SK-MEL-5 (cell line): ENCODE measurements at regions not wholly inside any gene's neighbourhood (a gene's known extent, or its start where the extent isn't known, plus 50 kb on each side); places are given as distances from the start of the nearest gene placed in this dataset.
"Not testable (repeated sequence)": the region's sequence is repeated elsewhere in the genome, so short reads cannot be mapped to it uniquely, and the experiment has no call there.

Experiments used
- DNase-seq: peaks from one replicate; pipeline ENCODE4 v3.0.0-alpha.2; 2016; ENCODE audit warnings: low read depth, low spot score
- in situ Hi-C: cut with HindIII; loops from 2 replicates; pipeline ENCODE4 v1.10.0; 2016; ENCODE audit warnings: low sequenced_read_pairs, high pct_unique_total_duplicates, low pct_unique_long_range_greater_than_20kb

DNA sequence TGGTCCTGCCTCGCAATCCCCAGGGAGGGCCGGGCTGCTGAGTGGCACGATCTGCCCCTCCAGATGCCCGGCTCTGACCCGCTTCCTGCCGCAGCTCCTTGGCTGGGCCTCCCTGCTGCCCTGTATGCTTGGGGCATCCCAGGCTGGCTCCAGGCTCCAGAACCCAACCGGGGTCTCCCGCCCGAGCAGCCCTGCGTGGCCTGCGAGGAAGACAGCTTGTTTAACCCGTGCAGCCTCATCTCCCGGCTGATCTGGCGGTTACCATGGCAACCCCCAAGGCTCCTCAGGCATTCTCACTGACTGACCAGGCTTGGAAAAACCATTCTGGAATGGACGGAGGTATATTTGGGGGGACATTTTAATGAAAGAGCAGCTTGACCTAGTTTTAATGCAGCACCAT, 232.4 kb upstream of the MYO3A start:
- no peak for DNase-seq
- in situ Hi-C loops, result no loop called here

DNA sequence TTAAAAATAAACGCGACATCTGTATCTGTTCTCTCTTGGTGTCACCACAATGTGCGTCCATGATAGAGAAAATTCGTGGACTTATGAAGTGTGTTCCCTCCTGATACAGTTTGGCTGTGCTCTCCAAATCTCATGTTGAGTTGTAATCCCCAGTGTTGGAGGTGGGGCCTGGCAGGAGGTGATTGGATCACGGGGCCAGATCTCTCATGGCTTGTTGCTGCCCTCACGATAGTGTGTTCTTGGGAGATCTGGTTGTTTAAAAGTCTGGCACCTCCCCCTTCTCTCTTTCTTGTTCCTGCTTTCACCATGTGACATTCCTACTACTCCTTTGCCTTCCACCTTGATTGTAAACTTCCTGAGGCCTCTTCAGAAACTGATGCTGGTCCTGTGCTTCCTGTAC, 229.4 kb upstream of the MYO3A start:
- in situ Hi-C loops, result no loop called here
- peak; percentile 37 for DNase-seq

DNA sequence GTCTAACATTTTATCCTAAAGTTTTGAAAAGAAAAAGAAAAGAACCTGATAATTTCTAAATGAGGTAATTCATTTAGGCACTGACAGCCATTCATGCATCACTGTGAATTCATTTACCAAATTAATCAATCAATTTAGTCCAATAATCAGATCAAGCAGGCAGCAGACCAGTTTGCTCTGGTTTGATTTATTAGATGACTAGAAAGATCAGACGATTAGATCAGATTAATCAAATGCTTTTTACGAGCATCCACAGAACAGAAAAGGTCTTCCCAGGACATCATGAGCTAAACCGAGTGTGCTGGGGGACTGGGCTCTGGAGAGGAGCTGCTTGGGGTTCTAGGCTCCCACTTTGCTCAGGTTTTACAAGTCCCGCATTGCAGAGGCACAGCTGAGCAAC, 226.5 kb upstream of the MYO3A start:
- in situ Hi-C loops, result no loop called here

DNA sequence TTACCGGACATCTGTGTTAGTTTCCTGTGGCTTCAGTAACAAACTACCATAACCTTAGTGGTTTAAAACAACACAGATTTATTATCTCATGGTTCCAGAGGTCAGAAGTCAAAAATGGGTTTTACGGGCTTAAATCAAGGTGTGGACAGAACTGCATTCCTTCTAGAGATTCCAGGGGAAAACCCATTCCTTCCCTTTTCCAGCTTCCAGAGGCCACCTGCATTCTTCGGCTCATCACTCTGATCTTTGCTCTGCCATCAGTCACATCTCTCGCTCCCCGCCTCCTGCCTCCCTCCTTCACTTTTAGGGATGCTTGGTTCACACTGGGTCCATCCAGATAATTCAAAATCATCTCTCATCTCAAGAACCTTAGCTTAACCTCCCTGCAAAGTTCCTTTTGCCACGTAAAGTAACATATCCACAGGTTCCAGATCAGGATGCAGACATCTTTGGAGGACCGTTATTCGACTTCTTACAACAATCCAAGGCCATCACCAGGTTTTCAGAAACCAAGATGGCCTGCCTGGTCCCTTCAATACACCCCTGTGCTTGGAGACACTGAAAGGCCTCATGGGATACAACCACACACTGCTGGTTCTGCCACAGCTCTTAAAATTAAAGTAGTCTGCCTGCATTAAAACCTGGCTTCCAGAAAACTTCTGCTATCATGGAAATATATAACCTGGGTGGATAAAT, 225.9 kb upstream of the MYO3A start:
- no peak for DNase-seq
- in situ Hi-C loops, result no loop called here

More for the DNA sequence above, 226.5 kb upstream of the MYO3A start:
- no peak for DNase-seq

DNA sequence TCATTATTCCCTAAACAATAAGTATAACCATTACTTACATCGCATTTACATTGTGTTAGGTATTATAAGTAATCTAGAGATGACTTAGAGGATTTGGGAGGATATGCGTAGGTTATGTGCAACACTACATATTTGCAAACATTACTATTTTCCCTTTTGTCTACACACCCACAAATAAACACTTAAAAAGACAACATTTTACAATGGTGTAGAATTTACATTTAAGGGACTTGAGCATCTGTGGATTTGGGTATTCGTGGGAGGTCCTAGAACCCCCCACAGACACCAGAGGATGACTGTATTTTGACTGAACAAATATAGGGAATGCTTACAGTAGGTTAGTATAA, 220.2 kb upstream of the MYO3A start:
- in situ Hi-C loops, result no loop called here
- DNase-seq, result no peak

DNA sequence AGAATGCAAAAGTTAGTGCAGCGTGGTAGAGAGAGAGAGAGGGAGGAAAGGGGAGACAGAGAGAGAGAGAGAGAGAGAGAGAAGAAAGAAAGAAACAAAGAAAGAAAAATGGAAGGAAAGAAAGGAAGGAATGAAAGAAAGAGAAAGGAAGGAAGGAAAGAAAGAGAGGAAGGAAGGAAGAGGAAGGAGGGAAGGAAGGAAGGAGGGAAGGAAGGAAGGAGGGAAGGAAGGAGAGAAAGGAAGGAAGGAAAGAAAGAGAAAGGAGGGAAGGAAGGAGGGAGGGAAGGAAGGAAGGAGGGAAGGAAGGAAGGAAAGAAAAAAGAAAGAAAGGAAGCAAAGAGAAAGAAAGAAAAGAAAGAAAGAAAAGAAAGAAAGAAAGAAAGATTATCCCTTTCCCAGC, 209.8 kb upstream of the MYO3A start:
- in situ Hi-C loops, result no loop called here
- DNase-seq, result no peak

DNA sequence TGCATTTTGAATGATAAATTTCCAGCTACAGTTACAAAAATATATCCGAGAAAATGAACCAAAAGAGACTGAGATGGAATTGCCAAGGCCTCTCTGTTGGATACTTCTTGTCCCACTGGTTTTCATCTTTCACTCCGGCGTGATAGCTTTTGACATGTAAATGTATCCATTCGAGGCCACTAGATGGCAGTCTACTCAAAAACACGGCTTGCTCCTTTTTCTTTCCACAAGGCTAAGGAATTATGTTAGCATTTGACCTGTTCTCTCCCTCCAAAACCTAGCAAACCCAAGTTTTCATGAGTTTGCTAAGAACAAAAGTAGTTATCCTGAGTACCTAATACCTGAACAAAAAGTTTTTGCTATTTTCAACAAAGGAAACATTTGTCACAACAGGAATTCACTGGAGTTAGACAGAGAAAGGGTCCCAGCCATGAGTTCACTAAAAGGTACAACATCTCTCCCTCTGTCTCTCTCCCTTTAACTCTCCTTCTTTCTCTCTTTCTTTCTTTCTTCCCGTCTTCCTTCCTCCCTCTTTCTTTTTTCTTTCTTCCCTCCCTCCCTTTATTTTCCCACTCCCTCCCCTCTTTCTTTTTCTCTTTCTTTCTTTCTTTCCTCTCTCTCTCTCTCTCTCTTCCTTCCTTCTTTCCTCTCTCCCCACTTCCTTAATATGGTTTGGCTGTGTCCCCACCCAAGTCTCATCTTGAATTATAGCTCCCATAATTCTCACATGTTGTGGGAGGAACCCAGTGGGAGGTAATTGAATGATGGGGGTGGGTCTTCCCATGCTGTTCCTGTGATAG, 207.9 kb upstream of the MYO3A start:
- peak; percentile 75 for DNase-seq
- in situ Hi-C loops, result no loop called here

DNA sequence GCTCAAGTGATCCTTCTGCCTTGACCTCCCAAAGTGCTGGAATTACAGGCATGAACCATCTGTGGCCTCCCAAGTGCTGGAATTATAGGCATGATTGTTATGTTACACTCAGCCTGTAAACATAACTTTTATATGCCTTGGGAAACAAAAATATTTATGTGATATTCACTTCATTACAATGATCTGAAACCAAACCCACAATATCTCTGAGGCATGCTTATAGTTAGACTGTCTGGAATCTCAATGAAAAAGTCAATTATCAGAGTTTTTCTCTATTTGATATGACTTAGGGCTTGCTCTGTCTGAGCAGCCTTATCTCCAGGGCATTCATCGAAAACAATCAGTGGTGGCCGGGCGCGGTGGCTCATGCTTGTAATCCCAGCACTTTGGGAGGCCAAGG, 195.3 kb upstream of the MYO3A start:
- no peak for DNase-seq
- in situ Hi-C loops, result no loop called here

DNA sequence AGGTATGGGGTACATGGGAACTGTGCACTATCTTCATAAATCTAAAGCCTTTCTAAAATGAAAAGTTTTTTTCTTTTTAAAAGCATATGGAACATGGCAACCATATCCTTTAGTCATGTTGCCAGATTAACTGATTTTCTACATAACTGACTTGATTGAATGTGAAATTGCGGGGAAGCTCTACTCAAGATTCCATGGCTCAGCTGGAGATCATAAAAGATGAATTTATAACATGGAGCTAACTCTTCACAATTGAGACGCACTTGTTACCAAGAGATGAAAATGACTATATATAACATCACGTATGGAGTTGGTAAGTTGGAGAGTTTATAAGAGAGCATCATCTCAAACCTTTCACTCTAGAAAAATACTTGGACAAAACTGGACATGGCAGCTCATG, 190.2 kb upstream of the MYO3A start:
- DNase-seq, result no peak
- in situ Hi-C loops, result no loop called here

DNA sequence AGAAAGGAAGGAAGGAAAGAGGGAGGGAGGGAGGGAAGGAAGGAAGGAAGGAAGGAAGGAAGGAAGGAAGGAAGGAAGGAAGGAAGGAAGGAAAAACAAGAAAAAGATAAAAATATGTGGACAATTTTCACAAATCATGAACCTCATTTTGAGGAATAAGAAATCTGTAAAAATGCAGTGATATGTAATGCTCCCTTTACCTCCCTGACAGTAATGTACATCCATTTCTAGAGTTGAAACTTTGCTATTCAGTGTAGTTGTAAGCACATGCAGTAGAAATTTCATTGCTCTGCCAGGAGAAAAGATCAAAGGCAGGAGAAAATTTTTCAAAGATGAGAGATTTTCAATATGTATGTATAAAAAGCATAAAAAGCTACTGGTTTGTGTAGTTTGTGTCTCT, 189.5 kb upstream of the MYO3A start:
- DNase-seq, result no peak
- in situ Hi-C loops, result no loop called here

DNA sequence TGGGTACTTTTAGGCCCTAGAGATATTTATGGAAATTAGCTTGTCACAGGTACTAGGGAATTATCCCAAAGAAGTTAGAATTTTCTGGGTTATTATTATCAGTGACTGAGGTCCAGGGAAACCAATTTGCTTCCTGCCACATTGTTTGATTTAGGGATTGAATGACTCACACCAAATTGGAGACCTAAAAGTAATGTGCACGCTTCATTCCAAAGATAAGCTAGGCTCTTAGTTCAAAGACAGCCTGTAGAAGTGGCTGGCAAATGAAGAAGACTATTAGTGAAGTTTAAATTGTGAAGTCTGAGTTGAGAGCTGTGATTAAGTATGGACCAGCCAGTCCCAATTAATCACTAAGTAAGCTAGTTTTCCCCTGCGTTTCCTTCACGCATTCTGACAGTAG, 188.1 kb upstream of the MYO3A start:
- DNase-seq, result no peak
- in situ Hi-C loops, result no loop called here

DNA sequence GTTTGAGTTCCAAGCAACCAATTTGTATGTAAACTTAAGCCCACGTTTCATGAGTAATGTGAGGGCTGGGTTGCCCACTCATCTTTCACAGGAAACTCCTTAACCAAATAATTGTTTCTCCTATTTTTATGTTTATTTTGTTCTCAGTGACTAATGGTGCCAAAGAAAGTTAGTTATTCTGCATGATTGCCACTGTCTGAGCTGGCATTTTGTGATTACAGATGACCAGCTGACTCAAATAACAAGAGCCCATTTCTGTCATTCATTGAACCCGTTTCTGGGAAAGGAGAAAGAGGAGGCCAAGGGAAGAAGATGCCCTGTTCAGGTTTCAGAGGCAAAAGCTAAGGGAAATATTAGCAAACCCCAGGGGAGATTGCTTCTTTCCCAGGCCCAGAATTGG, 186.9 kb upstream of the MYO3A start:
- in situ Hi-C loops, result no loop called here
- DNase-seq, result no peak

DNA sequence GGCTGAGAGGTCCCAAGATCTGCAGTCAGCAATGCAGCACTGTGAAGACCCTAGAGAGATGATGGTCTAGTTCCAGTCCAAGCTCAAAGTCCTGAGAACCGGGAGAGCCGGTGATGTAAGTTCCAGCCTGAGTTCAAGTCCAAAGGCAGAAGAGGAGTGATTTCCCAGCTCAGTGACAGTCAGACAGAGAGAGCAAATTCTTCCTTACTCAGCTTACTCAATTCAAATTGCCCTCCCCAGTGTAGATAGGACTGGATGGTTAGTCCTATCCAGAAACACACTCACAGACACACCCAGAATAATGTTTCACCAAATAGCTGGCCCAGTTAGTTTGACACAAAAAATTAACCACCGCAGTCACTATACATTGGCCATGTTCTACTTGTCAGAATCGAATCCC, 185.5 kb upstream of the MYO3A start:
- no peak for DNase-seq
- in situ Hi-C loops, result no loop called here

DNA sequence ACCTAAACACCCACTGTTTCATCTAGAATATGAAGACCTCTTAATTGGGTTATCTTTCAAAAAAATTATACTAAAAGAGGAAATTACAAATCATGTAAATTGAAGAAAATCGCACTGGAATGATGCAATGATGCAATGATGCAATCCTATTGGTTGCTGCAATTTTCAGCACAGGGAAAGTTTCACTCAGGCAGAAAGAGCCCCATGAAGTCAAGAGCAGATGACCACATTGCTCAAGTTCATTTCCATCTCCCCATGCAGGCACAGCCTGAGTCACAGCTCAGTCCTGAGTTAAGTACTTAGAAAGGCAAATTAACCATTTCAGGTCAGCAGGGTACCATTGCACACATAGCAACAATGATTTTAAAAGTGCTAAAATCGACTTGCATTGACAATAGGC, 180.3 kb upstream of the MYO3A start:
- in situ Hi-C loops, result no loop called here
- DNase-seq, result no peak

DNA sequence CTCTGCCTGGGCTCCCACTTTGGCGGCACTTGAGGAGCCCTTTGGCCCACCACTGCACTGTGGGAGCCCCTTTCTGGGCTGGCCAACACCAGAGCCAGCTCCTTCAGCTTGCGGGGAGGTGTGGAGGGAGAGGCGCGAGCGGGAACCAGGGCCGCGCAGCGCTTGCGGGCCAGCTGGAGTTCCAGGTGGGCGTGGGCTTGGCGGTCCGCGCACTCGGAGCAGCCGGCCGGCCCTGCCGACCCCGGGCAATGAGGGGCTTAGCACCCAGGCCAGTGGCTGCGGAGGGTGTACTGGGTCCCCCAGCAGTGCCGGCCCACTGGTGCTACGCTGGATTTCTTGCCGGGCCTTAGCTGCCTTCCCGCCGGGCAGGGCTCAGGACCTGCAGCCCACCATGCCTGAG, 178.2 kb upstream of the MYO3A start:
- in situ Hi-C loops, DNase-seq: not testable (repeated sequence)

DNA sequence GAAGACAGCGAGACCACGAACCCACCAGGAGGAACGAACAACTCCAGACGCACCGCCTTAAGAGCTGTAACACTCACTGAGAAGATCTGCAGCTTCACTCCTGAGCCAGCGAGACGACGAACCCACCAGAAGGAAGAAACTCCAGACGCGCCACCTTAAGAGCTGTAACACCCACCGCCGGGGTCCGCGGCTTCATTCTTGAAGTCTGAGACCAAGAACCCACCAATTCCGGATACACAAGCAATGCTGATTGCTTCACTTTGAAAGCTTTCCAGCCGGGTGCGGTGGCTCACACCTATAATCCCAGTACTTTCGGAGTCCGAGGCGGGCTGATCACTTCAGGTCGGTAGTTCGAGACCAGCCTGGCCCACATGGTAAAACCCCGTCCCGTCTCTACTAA, 177.2 kb upstream of the MYO3A start:
- in situ Hi-C loops, result no loop called here
- no peak for DNase-seq

DNA sequence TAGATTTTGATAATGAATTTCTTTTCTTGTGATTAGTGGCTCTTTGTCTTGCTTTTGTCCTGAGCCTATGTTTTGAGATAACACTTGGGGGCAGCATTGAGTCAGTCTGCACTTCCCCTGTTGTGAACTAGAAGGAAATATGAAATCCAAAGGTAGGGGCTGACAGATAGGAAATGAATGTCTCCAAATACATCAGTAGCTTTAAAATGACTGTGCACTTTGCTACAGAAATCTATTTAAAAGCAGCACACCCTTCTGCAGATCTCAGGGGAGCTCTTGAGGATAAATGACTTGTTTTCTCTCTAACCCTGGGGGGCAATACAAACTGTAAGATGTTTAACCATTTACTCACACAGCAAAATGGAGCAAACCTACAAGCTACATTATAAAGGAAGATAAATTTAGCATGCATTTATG, 176.0 kb upstream of the MYO3A start:
- DNase-seq, result peak; percentile 61
- in situ Hi-C loops, result no loop called here

DNA sequence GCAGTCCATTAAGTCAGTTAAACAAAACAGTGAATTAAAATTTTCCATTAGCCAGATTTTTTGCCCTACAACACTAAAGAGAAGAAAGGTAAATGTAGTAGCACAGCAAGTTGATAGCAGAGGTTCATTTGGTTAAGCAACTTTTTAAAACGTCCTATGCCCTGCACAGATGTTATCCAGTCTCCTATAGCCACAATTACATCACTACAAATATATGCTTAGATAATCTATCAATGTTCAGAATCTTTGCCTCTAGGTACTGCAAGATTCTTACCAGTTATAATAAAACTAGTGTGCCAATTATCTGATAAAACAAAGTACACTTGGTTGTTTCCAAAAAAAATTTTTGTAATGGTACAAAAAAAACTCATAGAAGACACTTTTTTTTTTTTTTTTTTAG, 175.5 kb upstream of the MYO3A start:
- in situ Hi-C loops, result no loop called here
- no peak for DNase-seq

DNA sequence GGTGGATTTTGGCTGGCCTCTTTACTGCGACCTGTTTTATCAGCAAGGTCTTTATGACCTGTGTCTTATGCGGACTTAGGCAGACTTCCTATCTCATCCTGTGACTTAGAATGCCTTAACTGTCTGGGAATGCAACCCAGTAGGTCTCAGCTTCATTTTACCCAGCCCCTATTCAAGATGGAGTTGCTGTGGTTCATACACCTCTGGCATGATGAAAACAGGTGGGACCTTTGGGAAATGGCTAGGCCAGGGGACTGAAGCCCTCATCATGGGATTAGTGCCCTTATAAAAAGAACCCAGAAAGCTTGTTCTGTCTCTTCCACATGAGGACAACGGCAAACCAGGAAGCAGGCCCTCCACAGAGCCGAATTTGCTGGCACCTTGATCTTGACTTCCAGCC, 172.1 kb upstream of the MYO3A start:
- in situ Hi-C loops, result no loop called here
- no peak for DNase-seq
